NCI-H2227 treated with DMSO at 0.1 percent for 48 hours (cell line): ENCODE measurements at regions not wholly inside any gene's neighbourhood (a gene's known extent, or its start where the extent isn't known, plus 50 kb on each side); places are given as distances from the start of the nearest gene placed in this dataset.
"Not testable (repeated sequence)": the region's sequence is repeated elsewhere in the genome, so short reads cannot be mapped to it uniquely, and the experiment has no call there.

ENCODE experiments used
- DNase-seq: peaks from one replicate; lab custom pipeline; 2025; lab: John Stamatoyannopoulos, UW

DNA sequence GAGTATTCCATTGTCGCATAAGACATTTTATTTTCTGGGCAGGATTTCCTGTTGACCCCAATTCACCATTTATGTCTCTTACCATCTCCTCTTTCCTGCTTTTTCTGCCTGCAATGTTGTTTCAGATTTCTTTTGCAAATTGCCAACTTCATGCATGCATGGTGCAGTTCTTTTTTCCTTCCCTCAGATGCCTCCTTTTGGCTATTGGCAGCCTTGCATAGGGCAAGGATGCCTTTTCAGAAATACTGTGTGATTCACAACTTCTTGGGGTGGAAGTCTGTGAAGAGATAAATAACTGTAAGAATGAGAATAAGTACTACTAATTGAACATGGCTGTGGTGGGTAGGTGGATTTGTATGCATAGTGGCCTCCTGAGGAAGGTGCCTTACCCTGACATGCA lies 116.7 kb downstream of the SOX4 start:
- no peak for DNase-seq

DNA sequence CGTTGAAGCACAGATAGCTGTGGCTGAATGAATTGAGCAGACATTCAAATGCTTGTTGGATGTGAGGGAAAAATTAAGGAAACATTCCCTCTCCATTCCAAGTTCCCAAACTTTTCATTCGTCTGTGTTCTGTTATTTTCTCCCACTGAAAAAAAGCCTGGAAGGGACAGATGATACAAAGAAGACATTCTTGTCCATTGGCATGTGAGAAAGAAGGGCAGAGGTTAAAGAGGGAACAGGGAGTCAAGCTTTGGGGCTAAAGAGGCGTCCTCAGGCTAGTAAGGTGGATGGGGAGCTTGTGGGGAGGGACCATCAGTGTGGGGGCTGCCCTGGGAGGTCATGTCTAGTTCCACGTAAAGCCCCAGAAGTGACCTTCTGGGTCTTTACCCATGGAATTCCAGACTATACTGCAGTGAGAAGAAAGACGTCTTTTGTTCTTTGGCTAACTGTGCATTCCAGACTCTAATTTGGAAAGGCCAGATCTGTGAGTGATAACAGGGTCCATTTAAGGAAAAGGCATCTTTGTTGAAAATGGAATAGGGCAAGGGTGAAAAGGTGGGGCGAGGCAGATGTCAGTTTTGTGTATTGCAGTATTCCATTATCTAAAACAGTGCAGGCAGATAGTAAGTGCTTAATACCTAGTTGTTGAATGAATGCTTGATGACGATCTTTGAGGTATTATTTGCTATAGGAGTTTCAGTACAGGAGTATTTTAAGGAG lies 117.5 kb downstream of the SOX4 start:
- DNase-seq, result no peak

DNA sequence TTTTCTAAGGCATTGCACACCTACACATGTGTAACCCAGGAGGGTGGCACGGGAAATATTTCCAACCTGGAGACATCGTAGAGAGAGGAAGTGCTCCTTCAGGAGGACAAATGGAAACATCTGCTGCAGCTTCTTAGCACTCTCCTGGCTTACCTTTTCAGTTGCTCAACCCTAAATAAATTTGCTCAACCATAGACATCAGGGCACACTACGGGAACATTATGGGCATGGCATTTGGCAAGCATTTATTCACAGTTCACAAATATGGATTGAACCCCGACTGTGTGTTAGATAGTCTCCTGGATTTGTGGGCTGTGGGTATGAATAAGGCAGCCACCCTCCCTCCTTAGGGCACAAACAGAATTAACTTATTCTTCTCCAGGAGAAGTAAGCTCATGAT lies 118.7 kb downstream of the SOX4 start:
- no peak for DNase-seq

DNA sequence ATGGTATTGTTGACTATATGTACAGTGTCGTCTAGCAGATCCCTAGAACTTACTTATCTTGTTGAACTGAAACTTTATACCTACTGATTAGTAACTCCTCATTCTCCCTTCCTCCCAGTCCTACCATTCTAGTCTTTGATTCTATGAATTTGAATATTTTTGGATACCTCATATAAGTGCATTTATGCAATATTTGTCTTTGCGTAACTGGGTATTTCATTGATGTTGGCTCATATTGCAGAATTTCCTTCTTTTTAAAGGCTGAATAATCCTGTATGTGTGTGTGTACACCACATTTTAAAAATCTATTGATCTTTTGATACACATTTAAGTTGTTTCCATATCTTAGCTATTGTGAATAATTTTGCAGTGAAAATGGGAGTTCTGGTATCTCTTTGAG lies 119.9 kb downstream of the SOX4 start:
- no peak for DNase-seq

DNA sequence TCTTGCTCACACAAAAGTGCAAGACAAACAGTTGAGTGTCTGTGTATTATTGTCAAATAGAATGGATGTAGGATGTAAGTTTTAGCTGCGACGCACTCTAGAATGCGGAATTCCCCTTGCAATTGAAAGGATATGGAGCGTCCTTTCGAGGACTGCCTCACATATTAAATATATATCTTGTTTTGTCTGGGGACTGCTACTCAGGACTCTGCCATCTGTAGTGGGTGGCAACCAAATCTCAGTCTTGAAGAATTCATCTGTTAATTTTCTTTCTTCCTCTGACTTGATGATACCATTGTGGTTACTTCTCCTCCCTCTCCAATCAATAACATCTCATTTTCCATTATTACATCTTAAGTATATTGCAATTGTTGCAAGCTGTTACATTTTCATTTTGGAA lies 121.6 kb downstream of the SOX4 start:
- DNase-seq, result no peak

DNA sequence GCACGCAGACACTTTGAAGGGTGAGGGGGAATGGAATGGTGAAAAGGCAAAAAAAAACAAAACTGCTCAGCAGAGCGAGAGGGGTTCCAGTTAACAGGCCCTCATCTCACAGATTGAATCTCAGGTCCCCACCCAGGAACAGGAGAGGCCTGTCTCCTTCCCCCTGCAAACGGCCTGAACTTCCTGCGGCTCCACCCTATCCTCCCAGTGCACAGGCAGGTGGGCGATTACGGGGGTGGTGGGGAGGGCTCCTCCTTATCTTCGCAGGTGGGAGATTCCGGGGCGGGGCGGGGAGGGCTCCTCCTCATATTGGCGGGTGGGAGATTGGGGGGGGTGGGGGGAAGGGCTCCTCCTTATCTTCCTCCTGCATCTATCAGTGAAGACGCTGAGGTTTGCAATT lies 129.0 kb downstream of the SOX4 start:
- DNase-seq, result no peak

DNA sequence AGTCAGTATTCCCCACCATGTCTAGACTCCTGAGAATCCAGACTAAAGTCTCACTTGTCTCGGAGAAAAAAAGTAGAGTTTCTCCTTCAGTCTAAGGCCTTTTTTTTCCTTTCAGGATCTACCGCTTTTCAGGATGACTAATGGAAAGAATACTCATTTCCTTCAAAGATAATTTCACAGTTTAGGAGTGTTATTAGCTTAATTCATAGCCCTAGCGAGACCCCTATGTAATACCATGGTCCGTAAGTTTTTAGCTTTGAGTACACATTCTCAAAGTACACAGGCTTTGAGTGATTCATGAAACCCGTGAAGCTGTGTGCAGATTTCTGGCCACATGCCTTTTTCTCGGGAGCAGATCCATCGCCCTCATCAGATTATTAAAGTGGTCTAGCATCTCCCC lies 133.1 kb downstream of the SOX4 start:
- DNase-seq, result no peak

DNA sequence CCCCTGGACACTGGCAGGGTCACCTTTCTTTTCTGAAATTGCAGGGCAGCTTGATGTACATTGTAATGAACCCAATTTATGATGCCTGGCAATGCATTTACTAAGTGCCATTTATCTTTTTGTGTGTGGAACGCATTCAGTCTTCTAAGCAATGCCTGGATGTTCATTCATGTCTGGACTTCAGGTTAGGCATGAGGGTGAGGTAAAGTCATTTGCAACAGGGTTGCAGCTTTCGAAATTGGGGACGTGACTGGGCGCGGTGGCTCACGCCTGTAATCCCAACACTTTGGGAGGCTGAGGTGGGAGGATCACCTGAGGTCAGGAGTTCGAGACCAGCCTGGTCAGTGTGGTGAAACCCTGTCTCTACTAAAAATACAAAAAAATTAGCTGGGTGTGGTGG lies 134.6 kb downstream of the SOX4 start:
- no peak for DNase-seq

DNA sequence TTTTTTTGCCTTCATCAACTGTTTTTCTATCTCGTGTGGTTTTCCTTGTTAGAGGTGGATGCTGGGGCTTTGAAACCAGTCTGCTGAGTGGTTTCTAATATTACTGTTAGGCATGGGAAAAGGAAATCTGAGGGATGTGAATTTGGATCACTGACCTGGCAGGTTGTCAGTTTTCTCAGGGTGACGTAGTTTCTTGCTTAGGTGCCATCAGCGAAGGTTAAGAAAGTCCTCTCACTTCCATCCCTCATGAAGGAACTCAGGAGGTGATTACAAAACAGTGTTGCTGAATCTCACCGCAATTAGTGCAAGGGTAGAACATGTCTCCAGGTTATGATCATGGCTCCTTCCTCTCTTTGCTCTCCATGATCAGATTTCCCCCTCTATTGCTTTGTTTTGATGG lies 135.9 kb downstream of the SOX4 start:
- no peak for DNase-seq

DNA sequence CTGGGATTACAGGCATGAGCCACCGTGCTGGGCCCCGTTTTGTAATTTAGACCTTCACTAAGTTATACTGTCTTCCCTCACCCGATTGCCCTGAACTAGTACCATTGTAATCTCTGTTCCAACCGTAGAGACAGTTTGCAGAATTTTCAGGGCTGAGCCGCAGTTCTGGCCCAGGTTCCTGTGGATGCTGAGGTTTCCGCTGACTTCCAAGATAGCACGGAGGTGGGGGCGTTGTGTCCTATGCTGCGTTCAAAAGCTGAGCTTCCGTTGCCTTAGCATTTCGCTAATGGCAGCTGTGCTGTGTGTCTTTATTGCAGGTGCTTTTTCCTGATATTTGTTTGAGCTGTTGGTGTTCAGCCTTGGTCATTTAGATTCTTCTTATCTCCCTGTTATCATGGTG lies 137.0 kb downstream of the SOX4 start:
- DNase-seq, result no peak

DNA sequence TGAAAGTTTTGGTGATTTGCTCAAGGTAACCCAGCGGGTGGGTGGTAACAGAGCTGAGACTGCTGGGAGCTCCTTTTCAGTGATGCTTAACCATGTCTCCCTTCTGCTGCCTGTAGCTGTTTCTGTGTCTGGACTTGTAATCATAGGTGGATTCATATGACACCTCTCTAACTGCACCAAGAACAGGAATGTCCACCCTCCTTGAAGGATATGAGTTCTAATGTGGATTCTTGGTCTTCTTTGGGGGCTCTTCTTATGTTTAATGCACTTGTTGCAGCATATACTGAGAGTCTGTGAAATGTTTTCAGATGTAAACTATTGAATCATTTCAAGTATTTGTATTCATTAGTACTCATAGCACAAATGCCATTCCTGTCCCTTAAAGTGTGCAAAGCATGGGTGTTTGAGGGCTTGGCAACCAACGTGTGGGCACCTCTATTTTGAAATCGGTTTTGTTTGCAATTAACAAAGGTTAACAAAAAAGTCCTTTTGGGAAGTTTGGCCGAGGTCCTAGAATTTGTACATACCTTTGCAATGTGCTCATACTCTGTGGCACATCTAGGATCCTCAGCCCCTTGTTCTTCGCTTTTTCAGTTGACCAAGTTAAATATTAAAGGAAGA lies 138.0 kb downstream of the SOX4 start:
- DNase-seq, result no peak

DNA sequence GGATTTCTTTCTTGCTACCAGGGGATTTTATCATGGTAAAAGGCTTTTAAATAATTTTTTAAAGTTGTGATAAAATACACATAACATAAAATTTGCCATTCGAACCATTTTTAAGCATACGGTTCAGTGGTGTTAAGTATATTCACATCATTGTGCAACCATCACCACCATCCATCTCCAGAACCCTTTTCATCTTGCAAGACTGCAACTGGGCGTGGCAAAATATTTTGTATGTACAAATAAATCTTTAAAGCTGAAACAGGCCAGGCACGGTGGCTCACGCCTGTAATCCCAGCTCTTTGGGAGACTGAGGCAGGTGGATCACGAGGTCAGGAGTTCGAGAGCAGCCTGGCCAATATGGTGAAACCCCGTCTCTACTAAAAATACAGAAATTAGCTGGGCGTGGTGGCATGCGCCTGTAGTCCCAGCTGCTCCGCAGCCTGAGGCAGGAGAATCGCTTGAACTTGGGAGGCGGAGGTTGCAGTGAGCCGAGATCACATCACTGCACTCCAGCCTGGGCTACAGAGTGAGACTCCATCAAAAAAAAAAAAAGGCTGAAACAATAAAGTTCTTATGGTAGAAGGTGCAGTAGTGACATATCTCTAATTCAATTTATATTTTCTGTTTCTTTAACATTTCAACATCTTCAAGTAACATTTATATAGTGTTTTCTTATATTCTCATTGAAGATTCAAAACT lies 138.6 kb downstream of the SOX4 start:
- DNase-seq, result not testable (repeated sequence)

DNA sequence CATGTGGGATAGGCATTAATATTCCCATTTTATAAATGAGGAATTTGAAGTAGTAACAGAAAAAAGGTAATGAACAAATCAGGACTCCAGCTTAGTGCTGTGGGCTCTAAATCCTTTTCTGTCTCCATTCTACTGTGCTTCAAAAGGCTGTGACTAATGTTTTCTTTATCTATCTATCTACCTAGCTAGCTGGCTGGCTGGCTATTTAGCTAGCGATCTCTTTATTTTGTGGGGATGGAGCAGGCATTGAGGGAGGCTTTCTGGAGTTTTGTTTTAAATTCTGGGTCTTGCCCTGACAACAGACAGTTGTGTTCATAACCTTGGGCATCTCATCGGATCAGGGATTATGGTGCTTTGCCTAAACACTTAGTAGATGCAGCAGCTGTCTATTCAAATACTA lies 139.2 kb downstream of the SOX4 start:
- DNase-seq, result no peak

DNA sequence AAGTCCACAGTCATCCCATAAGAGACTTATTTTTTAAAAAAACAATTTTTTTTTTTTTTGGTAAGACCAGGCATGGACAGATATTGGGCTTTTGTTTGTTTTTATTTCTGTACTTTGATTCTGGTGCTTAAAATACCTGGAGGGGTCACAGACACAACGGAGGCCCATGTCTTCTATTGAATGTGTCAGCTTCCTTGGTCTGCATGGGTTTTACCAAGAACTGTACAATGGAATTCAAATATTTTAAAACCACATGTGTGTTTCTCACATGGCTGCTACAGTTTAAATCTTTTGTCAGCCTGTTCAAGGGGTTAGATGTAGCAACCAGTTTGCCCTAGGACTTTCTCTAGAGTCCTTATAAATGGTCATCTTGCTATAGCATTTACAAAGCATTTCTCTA lies 139.8 kb downstream of the SOX4 start:
- no peak for DNase-seq

DNA sequence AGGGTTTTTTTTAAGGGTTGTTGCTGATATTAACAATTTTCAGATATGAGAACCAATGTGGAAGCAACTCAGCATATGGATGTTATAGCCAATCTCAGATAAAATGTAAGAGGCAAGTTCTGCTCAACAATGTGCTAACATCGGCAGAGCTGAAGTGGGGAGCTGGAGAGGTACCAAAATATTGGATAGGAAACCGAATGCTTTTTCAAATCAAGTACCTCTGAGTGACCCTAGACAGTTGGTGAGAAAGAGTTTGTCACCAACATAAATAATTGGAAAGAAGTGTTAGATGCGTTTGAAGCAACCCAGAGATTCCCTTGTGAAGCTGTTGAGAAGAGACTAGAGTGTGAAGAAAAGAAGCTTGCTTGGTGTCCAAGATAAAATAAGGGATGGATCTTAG lies 140.7 kb downstream of the SOX4 start:
- no peak for DNase-seq

DNA sequence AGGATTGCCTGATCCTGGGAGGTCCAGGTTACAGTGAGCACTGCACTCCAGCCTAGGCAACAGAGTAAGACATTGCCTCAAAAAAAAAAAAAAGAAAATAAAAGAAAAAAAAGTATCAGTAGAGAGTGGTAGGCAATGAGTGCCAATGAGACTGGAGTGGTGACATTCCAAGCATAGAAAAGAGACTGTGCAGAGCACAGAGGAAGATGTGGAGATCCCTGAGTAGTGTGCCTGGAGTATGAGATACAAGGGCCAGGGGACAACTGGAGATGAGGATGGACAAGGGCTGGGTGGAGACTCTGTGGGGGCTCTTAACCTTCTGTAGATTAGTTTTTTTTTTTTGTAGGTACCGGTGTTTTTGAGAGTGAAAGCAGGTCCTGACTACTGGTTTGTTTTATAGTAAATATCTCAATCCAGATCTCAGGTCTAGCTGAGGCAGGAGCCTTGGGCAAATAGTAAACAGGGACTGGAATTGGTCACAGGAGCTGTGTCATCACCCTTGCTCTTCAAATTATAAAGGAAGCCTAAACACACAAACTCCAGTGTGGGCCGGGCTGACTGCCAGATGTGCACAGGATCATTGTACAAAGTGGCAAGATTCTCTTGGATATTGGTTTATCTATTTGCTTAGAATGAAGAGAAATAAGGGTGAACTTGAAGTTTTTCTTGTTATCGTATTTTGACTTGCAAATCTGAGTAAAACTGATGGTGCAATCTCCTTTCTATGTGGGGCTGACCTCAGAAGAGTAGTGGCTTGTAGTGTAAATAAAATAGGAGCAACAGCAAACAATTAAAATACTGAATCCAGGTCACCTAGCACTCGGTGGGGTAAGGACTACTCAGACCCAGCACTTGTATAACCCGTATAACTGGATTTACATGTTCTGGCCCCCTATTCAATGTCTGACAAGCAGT lies 144.9 kb downstream of the SOX4 start:
- DNase-seq, result no peak

DNA sequence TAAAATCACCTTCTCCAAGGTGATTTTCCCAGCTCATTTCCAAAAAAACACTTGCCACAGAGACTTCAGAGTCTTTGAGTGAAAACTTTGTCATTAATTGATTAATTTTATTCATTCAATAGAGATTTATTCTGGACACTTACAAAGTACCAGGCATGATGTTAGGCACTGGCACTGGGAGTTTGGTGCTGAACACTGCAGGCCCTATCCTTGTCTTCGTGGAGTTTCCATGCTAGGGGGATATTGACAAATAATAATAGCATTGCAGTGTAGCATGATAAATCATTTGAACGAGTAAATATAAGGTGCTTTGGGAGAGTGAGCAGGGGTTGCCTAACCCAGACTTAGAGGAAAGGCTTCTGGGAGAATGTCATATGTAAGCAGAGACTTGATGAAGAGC lies 145.7 kb downstream of the SOX4 start:
- DNase-seq, result no peak

DNA sequence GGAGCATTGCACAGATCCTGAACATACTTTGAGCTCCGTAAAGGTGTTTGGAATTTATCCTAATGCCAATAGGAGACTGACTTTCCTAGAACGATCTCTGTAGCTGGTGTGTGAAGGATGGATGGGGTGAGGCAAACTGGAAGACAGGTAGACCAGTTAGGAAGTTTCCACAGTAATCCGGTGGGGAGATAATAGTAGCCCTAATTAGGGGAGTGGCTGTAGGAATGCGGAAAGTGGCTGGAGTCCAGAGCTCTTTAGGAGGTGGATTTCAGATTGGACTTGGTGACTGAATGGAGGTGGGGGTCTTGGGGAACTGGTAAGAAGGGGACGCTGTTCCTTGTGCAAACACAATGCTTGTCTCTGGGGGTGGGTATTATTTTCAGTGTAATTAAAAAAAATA lies 146.3 kb downstream of the SOX4 start:
- DNase-seq, result no peak

DNA sequence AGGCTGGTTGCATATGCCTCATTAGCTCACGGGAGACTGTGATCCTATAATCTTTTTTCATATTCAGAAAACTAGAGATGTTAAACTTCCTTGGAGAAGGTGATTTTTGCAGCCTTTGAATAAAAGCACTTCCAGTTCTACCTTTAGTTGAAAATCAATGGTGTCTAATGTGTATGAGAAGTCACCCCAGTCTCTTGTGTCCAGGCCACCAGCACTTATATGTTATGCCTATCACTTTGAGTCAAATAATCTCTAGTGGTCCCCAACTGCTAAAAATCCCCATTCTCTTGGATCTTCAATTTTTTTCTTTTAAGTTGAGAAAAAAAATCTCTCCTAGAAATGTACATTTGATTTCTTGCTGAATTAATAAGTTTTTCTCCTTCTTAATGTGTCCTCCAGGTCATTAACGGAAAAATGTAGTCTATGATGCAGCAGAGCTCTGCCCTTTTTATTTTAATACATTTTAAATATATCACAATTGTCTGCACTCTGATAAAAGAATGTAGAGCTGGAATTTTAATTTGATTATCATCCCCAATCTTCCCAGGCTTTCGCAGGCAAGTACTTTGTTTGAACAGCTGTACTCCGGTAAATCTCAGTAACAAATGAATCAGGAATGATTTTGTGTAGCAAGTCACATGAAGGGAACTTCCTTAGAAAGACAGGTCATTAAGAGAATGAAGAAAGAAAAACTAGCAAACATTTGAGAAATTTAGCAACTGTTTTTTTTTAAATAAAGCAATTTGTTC lies 147.0 kb downstream of the SOX4 start:
- DNase-seq, result no peak

DNA sequence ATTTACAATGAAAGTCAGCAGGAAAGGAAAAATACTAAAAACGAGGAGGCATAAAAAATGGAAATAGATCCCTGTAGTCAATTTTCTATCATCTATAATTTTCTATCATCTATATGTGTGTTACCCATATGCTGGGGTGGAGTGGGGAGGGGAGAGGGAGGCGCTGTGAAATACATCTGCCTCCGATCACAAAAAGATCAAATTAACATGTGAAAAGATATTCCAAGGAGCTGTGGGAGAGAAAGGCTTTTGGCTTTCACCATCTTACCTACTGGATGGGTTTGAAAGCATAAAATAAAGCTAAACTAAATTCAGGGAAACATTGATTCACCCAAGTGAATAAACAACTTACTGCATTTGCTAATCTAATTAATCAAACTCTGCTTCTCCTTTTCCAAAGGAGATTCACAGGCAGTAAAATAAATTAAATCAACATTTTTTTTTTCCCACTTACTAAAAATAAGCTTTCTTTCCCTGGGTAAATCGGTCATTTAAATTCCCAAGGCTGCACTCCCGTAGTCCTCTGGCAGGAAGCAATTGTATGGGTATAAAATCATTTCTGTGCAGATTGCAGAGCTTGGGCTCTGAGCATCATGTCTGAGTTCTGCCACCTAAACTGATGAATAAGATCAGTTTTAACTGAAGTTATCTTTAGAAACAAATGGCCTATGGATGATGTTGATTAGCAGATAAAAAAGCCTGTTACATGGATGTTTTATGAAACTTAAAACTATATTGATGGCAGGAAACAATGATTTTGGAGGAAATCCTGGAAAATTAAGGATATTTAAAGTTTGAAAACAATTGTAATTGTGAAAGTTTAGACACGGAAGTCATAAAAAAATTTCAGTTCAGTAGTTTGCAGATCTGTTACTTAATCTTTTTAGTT lies 147.9 kb downstream of the SOX4 start:
- DNase-seq, result peak; percentile 52

DNA sequence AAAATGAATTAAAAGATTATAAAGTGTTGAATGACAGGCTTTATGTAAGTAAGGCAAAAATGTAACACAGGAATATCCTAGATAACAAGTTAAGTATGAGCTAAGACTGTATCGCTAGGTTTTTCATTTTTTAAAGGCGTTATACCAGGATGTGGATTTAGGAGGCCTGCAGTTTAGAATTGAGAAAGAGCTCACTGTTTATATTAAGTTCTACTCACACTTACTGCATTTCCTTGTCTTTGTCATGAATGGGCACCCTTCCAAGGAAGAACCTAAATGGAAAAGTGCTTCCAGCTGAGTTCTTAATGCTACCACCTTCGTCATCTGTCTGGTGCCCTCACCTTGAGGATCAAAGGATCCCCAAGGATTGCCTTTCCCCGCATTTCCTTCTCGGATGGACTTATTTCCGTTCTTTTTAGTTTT lies 148.7 kb downstream of the SOX4 start:
- DNase-seq, result no peak
